ENCODE measurements at regions not wholly inside any gene's neighbourhood (a gene's known extent, or its start where the extent isn't known, plus 50 kb on each side); places are given as distances from the start of the nearest gene placed in this dataset.

- DNase-seq (no peak), ATAC-seq (ENCODE audit: low read depth) (no peak)
- Histone ChIP-seq H3K79me2 (ENCODE audit: control insufficient read depth, insufficient read depth, low read length) (no peaks in the 10 kb centered on the region), H3K4me3 (ENCODE audit: control extremely low read depth in 1 of 5, extremely low read depth in 1 of 5, insufficient read depth in 1 of 5, low read depth in 2 of 5, low read length in 4 of 5) (no peak overlapping the region), H3K4me1 (ENCODE audit: control insufficient read depth in 2 of 2, insufficient read depth in 2 of 2, low read length in 2 of 2) (no peaks in the 10 kb centered on the region), H3K9ac (ENCODE audit: low read length) (no peak overlapping the region), H3K4me2 (replicated peaks; ENCODE audit: low read depth, low read length, poor library complexity, severe bottlenecking) (no peak overlapping the region), H2AFZ (ENCODE audit: insufficient read depth, low read depth, low read length, poor library complexity, severe bottlenecking) (no peak overlapping the region), H3K27ac (ENCODE audit: low read length in 2 of 2) (no peak overlapping the region), H3K9me3 (ENCODE audit: control extremely low read depth in 1 of 3, control insufficient read depth in 2 of 3, insufficient read depth in 1 of 3, low read length in 2 of 3) (no peaks in the 10 kb centered on the region), H3K36me3 (replicated peaks in 1 of 2; ENCODE audit: control extremely low read depth in 1 of 2, control insufficient read depth in 1 of 2, extremely low read depth in 1 of 2, insufficient read depth in 2 of 2, low read length in 1 of 2) (no peaks in the 10 kb centered on the region), H4K20me1 (ENCODE audit: control insufficient read depth, insufficient read depth, low read length, poor library complexity, severe bottlenecking) (no peaks in the 10 kb centered on the region), H3K27me3 (replicated peaks in 1 of 4; ENCODE audit: control extremely low read depth in 1 of 4, control insufficient read depth in 3 of 4, insufficient read depth in 4 of 4, low read length in 3 of 4) (no peaks in the 10 kb centered on the region)
- POLR2A ChIA-PET, result no interaction called here
- Mint-ChIP-seq H3K9me3 (ENCODE audit: insufficient read depth) (no peaks in the 10 kb centered on the region), H3K4me1 (no peaks in the 10 kb centered on the region), H3K27ac (no peak overlapping the region), H3K4me3 (no peak overlapping the region), H3K27me3 (peaks cover 7% of the 10 kb centered on the region)
- CTCF ChIA-PET, result no interaction called here
- intact Hi-C loops (cut with micrococcal nuclease), result no loop called here
- no peak for TF ChIP-seq CTCF (IDR thresholded peaks at IDR 0.05)
- no peak for TF ChIP-seq EZH2 (IDR thresholded peaks at IDR 0.05; ENCODE audit: borderline replicate concordance, insufficient read depth, low read depth, low read length, poor library complexity, severe bottlenecking)
- WGBS (ENCODE audit: insufficient coverage), result 60% methylated on average over 1 of the region's 2 CpGs
Observed at GRCh38 chr5:87746891-87747377, 334.2 kb upstream of the CCNH start.

DNA sequence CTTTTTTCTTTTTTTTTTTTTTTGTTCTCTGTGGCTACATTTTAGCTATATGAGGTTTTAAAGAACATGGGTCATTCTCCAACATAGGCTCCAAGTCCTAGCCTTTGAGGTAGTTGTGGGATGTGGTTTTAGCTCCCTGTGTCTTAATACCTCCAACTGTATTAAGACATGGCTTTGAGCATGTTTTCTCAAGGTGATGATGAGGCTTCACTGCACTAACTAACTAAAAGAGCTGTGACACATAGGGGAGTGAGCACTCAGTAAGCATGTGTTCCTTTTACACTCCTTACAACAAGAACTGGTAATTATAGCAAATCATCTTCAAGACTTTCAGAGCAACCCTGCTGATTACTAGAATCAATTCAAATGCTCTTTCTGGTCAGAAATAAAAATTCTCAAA lies 333.6 kb upstream of the CCNH start:
- H3K27me3 ChIP-seq (replicated peaks in 1 of 4; ENCODE audit: control extremely low read depth in 1 of 4, control insufficient read depth in 3 of 4, insufficient read depth in 4 of 4, low read length in 3 of 4), result no peaks in the 10 kb centered on the region
- no peaks in the 10 kb centered on the region for H3K9me3 Mint-ChIP-seq (ENCODE audit: insufficient read depth)
- H3K4me2 ChIP-seq (replicated peaks; ENCODE audit: low read depth, low read length, poor library complexity, severe bottlenecking), result no peak overlapping the region
- no peaks in the 10 kb centered on the region for H4K20me1 ChIP-seq (ENCODE audit: control insufficient read depth, insufficient read depth, low read length, poor library complexity, severe bottlenecking)
- H3K4me1 Mint-ChIP-seq, result no peaks in the 10 kb centered on the region
- H3K9ac ChIP-seq (ENCODE audit: low read length), result no peak overlapping the region
- H2AFZ ChIP-seq (ENCODE audit: insufficient read depth, low read depth, low read length, poor library complexity, severe bottlenecking), result no peak overlapping the region
- H3K27ac Mint-ChIP-seq, result no peak overlapping the region
- CTCF ChIA-PET, result no interaction called here
- ATAC-seq (ENCODE audit: low read depth) (no peak), DNase-seq (no peak)
- POLR2A ChIA-PET, result interaction anchor here (0.7 kb wide), 1 partner anchor 619 kb away, joined by 4 read pairs; no protein-coding TSS in a partner anchor
- no peaks in the 10 kb centered on the region for H3K4me1 ChIP-seq (ENCODE audit: control insufficient read depth in 2 of 2, insufficient read depth in 2 of 2, low read length in 2 of 2)
- H3K4me3 Mint-ChIP-seq, result no peak overlapping the region
- intact Hi-C loops (cut with micrococcal nuclease), result no loop called here
- no peaks in the 10 kb centered on the region for H3K79me2 ChIP-seq (ENCODE audit: control insufficient read depth, insufficient read depth, low read length)
- no peaks in the 10 kb centered on the region for H3K9me3 ChIP-seq (ENCODE audit: control extremely low read depth in 1 of 3, control insufficient read depth in 2 of 3, insufficient read depth in 1 of 3, low read length in 2 of 3)
- H3K27me3 Mint-ChIP-seq, result peaks cover 6% of the 10 kb centered on the region
- no peak overlapping the region for H3K4me3 ChIP-seq (ENCODE audit: control extremely low read depth in 1 of 5, extremely low read depth in 1 of 5, insufficient read depth in 1 of 5, low read depth in 2 of 5, low read length in 4 of 5)
- TF ChIP-seq CTCF (IDR thresholded peaks at IDR 0.05), result no peak
- TF ChIP-seq EZH2 (IDR thresholded peaks at IDR 0.05; ENCODE audit: borderline replicate concordance, insufficient read depth, low read depth, low read length, poor library complexity, severe bottlenecking), result no peak
- no peak overlapping the region for H3K27ac ChIP-seq (ENCODE audit: low read length in 2 of 2)
- H3K36me3 ChIP-seq (replicated peaks in 1 of 2; ENCODE audit: control extremely low read depth in 1 of 2, control insufficient read depth in 1 of 2, extremely low read depth in 1 of 2, insufficient read depth in 2 of 2, low read length in 1 of 2), result no peaks in the 10 kb centered on the region

Data from B cell (primary cell).